GM19328 (cell line): ENCODE measurements at regions not wholly inside any gene's neighbourhood (a gene's known extent, or its start where the extent isn't known, plus 50 kb on each side); places are given as distances from the start of the nearest gene placed in this dataset.

Source experiments
- ATAC-seq: cut with Tn5 transposase; IDR thresholded peaks from one replicate; pipeline ENCODE4 v1.9.1; 2021; ENCODE audit warnings: mild to moderate bottlenecking, moderate library complexity; ENCODE audit not compliant: unreplicated experiment

GRCh38 chr7:22589641-22590201 lies 89.7 kb upstream of the STEAP1B start:
- no peak for ATAC-seq

- no peak for ATAC-seq
Observed at GRCh38 chr7:22588351-22588750, 88.4 kb upstream of the STEAP1B start.

- no peak for ATAC-seq
Observed at GRCh38 chr7:22587322-22587721, 87.3 kb upstream of the STEAP1B start.

GRCh38 chr7:22586786-22587140 lies 86.8 kb upstream of the STEAP1B start:
- no peak for ATAC-seq

GRCh38 chr7:22586101-22586785 lies 86.3 kb upstream of the STEAP1B start:
- no peak for ATAC-seq

- ATAC-seq = peak; percentile 59
Observed at GRCh38 chr7:22584179-22584578, 84.2 kb upstream of the STEAP1B start.

- ATAC-seq = no peak
Observed at GRCh38 chr7:22582863-22583622, 83.1 kb upstream of the STEAP1B start.

- ATAC-seq = no peak
Observed at GRCh38 chr7:22581099-22581498, 81.1 kb upstream of the STEAP1B start.

GRCh38 chr7:22579961-22580360 lies 80.0 kb upstream of the STEAP1B start:
- ATAC-seq = no peak

- ATAC-seq = no peak
Observed at GRCh38 chr7:22578007-22578733, 78.2 kb upstream of the STEAP1B start.

GRCh38 chr7:22577470-22578001 lies 77.5 kb upstream of the STEAP1B start:
- no peak for ATAC-seq

- ATAC-seq = no peak
Observed at GRCh38 chr7:22576612-22577469, 76.9 kb upstream of the STEAP1B start.

GRCh38 chr7:22574754-22575520 lies 74.9 kb upstream of the STEAP1B start:
- no peak for ATAC-seq

GRCh38 chr7:22572937-22573336 lies 72.9 kb upstream of the STEAP1B start:
- ATAC-seq = no peak

- no peak for ATAC-seq
Observed at GRCh38 chr7:22572292-22572691, 72.3 kb upstream of the STEAP1B start.

GRCh38 chr7:22571766-22572165 lies 71.8 kb upstream of the STEAP1B start:
- no peak for ATAC-seq

GRCh38 chr7:22569586-22570321 lies 69.8 kb upstream of the STEAP1B start:
- no peak for ATAC-seq

GRCh38 chr7:22566592-22566991 lies 66.6 kb upstream of the STEAP1B start:
- ATAC-seq = no peak

GRCh38 chr7:22566176-22566575 lies 66.2 kb upstream of the STEAP1B start:
- no peak for ATAC-seq
